ENCODE measurements at regions not wholly inside any gene's neighbourhood (a gene's known extent, or its start where the extent isn't known, plus 50 kb on each side); places are given as distances from the start of the nearest gene placed in this dataset.

DNA sequence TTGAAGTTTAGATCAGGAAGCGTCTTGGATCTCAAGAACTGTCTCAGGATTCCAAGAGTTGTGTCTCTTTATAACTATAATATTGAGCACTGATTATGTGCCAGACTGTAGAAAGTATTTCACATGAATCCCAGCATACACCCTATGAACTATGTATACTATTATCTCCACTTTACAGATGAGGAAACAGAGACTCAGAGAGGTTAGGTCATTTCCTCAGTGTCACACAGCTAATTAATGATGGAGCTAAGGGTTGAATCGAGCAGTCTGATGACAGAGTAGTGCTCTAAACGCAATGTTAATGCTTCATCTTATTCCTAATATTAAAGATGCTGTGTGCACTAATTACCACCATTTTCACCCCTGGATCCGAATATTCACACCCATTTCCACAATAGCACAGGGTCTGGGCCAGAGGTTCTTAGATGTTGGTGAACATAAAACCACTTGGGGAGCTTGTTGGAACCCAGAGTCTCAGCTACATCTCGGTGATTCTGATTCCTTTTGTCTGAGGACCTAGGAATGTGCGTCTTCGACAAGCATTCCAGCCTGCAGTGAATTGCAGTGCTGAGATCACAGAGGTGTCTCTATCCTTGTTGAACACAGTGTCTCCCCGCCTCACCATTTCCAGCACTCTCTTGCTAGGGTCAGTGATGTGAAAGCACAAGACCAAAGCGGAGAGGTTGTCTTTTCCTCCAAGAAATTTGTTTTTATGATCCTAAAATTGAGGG is 213.8 kb downstream of the SP3 start:
- TF ChIP-seq, protein P1, sequence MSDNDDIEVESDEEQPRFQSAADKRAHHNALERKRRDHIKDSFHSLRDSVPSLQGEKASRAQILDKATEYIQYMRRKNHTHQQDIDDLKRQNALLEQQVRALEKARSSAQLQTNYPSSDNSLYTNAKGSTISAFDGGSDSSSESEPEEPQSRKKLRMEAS (IDR thresholded peaks at IDR 0.05; ENCODE audit: low read depth, low read length) = no peak
- TF ChIP-seq MYC (IDR thresholded peaks at IDR 0.05; ENCODE audit: low read depth, low read length) (no peak), POLR2A (IDR thresholded peaks at IDR 0.05; ENCODE audit: extremely low read depth, insufficient read length) (no peak)
- DNase-seq (ENCODE audit: low read depth) = no peak
- no peak overlapping the region for H3K4me3 ChIP-seq (ENCODE audit: low read depth, low read length)

GRCh38 chr2:173752152-173752551 is 213.0 kb downstream of the SP3 start:
- no peak overlapping the region for H3K4me3 ChIP-seq (ENCODE audit: low read depth, low read length)
- DNase-seq (ENCODE audit: low read depth) = peak; percentile 31
- TF ChIP-seq POLR2A (IDR thresholded peaks at IDR 0.05; ENCODE audit: extremely low read depth, insufficient read length) (no peak), MYC (IDR thresholded peaks at IDR 0.05; ENCODE audit: low read depth, low read length) (no peak)
- TF ChIP-seq, protein P2, sequence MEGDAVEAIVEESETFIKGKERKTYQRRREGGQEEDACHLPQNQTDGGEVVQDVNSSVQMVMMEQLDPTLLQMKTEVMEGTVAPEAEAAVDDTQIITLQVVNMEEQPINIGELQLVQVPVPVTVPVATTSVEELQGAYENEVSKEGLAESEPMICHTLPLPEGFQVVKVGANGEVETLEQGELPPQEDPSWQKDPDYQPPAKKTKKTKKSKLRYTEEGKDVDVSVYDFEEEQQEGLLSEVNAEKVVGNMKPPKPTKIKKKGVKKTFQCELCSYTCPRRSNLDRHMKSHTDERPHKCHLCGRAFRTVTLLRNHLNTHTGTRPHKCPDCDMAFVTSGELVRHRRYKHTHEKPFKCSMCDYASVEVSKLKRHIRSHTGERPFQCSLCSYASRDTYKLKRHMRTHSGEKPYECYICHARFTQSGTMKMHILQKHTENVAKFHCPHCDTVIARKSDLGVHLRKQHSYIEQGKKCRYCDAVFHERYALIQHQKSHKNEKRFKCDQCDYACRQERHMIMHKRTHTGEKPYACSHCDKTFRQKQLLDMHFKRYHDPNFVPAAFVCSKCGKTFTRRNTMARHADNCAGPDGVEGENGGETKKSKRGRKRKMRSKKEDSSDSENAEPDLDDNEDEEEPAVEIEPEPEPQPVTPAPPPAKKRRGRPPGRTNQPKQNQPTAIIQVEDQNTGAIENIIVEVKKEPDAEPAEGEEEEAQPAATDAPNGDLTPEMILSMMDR (IDR thresholded peaks at IDR 0.05; ENCODE audit: low read depth, low read length) = peak; percentile 20

DNA sequence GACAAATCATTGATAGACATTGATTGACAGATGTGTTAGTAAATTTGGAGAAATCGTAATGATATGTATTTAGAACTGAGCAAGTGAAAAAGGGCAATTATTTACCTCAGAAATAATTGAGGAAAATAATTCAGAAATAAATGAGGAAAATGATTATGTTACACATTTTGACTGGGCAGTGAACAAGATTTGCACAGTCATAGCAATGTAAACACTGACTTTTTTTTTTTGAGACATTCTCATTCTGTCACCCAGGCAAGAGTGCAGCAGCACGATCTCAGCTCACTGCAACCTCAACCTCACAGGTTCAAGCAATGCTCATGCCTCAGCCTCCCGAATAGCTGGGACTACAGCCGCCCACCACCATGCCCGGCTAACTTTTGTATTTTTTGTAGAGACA is 211.7 kb downstream of the SP3 start:
- TF ChIP-seq, protein P2 (IDR thresholded peaks at IDR 0.05; ENCODE audit: low read depth, low read length) = no peak
- TF ChIP-seq POLR2A (IDR thresholded peaks at IDR 0.05; ENCODE audit: extremely low read depth, insufficient read length) (no peak), MYC (IDR thresholded peaks at IDR 0.05; ENCODE audit: low read depth, low read length) (no peak)
- TF ChIP-seq, protein P1 (IDR thresholded peaks at IDR 0.05; ENCODE audit: low read depth, low read length) = no peak
- H3K4me3 ChIP-seq (ENCODE audit: low read depth, low read length) = no peak overlapping the region

DNA sequence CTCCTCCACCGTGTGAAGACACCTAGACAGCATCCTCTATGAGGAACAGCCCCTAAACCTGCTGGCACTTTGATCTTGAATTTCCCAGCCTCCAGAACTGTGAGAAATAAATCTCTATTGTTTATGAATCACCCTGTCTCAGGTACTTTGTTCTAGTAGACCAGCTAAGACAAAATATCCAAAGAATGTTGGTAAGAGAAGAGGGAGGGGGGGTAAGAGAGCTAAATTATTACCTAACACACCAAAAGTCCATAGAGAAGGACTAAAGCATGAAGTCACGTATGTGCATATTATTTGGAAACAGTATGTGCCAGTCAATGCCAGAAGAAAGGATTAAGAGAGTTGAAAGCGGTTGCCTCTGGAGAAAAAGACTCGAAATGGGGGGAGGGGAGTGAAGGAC is 211.0 kb downstream of the SP3 start:
- H3K4me3 ChIP-seq (ENCODE audit: low read depth, low read length) = no peak overlapping the region
- no peak for DNase-seq (ENCODE audit: low read depth)
- TF ChIP-seq POLR2A (IDR thresholded peaks at IDR 0.05; ENCODE audit: extremely low read depth, insufficient read length) = no peak

More for the DNA sequence above, 211.7 kb downstream of the SP3 start:
- DNase-seq (ENCODE audit: low read depth) = no peak

DNA sequence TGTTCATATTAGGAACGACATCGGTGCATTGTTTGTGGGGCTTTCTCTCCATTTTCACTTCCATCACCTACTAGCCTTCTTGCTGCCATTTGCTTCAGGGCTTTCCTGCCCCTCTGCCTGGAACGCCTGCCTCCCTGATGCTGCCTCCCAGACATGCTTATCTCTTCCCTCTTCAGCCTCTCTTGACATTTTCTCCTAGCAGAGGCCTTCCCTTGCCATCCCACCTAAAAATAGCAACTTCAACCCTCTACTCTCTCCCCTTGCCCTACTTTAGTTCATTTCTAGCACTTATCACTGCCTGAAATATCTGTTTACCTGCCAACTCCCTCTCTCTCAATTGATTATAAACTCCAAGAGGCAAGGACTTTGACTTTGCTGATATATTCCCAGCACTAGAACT is 210.3 kb downstream of the SP3 start:
- DNase-seq (ENCODE audit: low read depth) = no peak
- TF ChIP-seq MYC (IDR thresholded peaks at IDR 0.05; ENCODE audit: low read depth, low read length) (no peak), POLR2A (IDR thresholded peaks at IDR 0.05; ENCODE audit: extremely low read depth, insufficient read length) (no peak)
- TF ChIP-seq, protein P2 (IDR thresholded peaks at IDR 0.05; ENCODE audit: low read depth, low read length) = no peak
- TF ChIP-seq, protein P1 (IDR thresholded peaks at IDR 0.05; ENCODE audit: low read depth, low read length) = no peak
- H3K4me3 ChIP-seq (ENCODE audit: low read depth, low read length) = no peak overlapping the region

DNA sequence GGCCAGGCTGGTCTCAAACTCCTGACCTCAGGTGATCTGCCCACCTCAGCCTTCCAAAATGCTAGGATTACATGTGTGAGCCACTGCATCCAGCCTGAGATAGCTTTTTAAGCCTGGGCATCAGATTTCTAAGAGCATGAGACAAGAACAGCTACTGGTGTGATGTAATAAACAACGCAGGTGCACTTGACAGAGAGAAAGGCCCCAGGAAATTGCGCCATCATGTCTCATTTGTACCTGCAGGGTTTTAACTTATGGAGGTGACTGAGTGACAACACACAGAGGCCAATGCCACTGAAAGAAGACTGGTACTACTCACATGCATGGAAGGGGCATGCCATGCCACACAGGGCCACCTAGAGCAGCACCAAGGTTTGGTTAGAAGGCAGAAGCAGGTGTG is 209.4 kb downstream of the SP3 start:
- DNase-seq (ENCODE audit: low read depth) = no peak
- TF ChIP-seq MYC (IDR thresholded peaks at IDR 0.05; ENCODE audit: low read depth, low read length) (no peak), POLR2A (IDR thresholded peaks at IDR 0.05; ENCODE audit: extremely low read depth, insufficient read length) (no peak)
- TF ChIP-seq, protein P1 (IDR thresholded peaks at IDR 0.05; ENCODE audit: low read depth, low read length) = no peak
- TF ChIP-seq, protein P2 (IDR thresholded peaks at IDR 0.05; ENCODE audit: low read depth, low read length) = no peak

DNA sequence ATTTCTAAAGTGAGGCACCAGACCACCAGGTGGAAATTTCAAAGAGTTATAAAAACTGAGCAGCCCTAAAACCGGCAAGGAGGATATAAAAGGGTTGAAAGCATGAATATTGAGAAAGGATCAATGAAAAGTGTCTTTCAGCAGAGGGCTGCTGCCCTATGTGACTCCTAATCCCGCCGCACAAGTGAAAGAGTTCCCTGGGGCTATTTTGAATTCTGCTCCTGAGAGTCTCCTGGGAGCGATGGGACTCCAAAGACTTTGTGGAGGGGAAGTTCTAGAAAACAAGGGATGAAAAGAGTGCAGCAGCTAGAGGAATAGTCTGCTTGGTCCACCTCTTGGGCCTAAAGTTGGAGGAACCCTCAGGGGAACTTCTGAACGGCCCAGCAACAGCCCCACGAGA is 205.2 kb downstream of the SP3 start:
- H3K4me3 ChIP-seq (ENCODE audit: low read depth, low read length) = no peak overlapping the region
- no peak for TF ChIP-seq POLR2A (IDR thresholded peaks at IDR 0.05; ENCODE audit: extremely low read depth, insufficient read length)
- TF ChIP-seq, protein P1 (IDR thresholded peaks at IDR 0.05; ENCODE audit: low read depth, low read length) = no peak
- TF ChIP-seq MYC (IDR thresholded peaks at IDR 0.05; ENCODE audit: low read depth, low read length) = no peak
- TF ChIP-seq, protein P2 (IDR thresholded peaks at IDR 0.05; ENCODE audit: low read depth, low read length) = no peak

More for the DNA sequence above, 209.4 kb downstream of the SP3 start:
- H3K4me3 ChIP-seq (ENCODE audit: low read depth, low read length) = no peak overlapping the region

More for the DNA sequence above, 205.2 kb downstream of the SP3 start:
- no peak for DNase-seq (ENCODE audit: low read depth)

All from NB4 (cell line).